DOHH2 (cell line): ENCODE measurements at regions not wholly inside any gene's neighbourhood (a gene's known extent, or its start where the extent isn't known, plus 50 kb on each side); places are given as distances from the start of the nearest gene placed in this dataset.

Experiments used
- H3F3A ChIP-seq: fragments of 200-600 bp; sonication (generic), shearing (Covaris generic); 2 replicates; pipeline ENCODE4 v1.6.0; 2016; ENCODE audit warnings: antibody characterized with exemption, mild to moderate bottlenecking; ENCODE audit not compliant: control insufficient read depth, insufficient read depth
- H3K27ac ChIP-seq: fragments of 200-600 bp; sonication (generic); 2 replicates; pipeline ENCODE4 v1.5.1; 2014; ENCODE audit warnings: low read depth, mild to moderate bottlenecking, low read length, moderate library complexity
- H3K27me3 ChIP-seq: fragments of 200-600 bp; sonication (generic); 2 replicates; pipeline ENCODE4 v1.6.1; 2014; ENCODE audit warnings: mild to moderate bottlenecking, low read length, mixed read lengths; ENCODE audit not compliant: control insufficient read depth
- H3K36me3 ChIP-seq: fragments of 200-600 bp; sonication (generic); 2 replicates; pipeline ENCODE4 v1.6.1; 2014; ENCODE audit warnings: mild to moderate bottlenecking, low read length, moderate library complexity, mixed read lengths; ENCODE audit not compliant: control insufficient read depth
- H3K4me1 ChIP-seq: fragments of 200-600 bp; sonication (generic); 2 replicates; pipeline ENCODE4 v1.6.1; 2014; ENCODE audit warnings: mild to moderate bottlenecking, low read length, mixed read lengths; ENCODE audit not compliant: control insufficient read depth
- H3K4me2 ChIP-seq: fragments of 200-600 bp; sonication (generic); 2 replicates; pipeline ENCODE4 v1.6.0; 2014; ENCODE audit warnings: mild to moderate bottlenecking, low read length, moderate library complexity
- H3K4me3 ChIP-seq: fragments of 200-600 bp; sonication (generic); 2 replicates; pipeline ENCODE4 v1.5.1; 2014; ENCODE audit warnings: mild to moderate bottlenecking, low read length, mixed read lengths
- H3K79me2 ChIP-seq: fragments of 200-600 bp; sonication (generic); 2 replicates; pipeline ENCODE4 v1.6.1; 2014; ENCODE audit warnings: mild to moderate bottlenecking, low read length, mixed read lengths; ENCODE audit not compliant: control insufficient read depth
- H3K9me2 ChIP-seq: fragments of 200-600 bp; sonication (generic); replicated peaks from 2 replicates; pipeline ENCODE4 v1.6.1; 2014; ENCODE audit warnings: mild to moderate bottlenecking, low read length, mixed read lengths; ENCODE audit not compliant: control insufficient read depth
- H3K9me3 ChIP-seq: fragments of 200-600 bp; sonication (generic); 2 replicates; pipeline ENCODE4 v1.6.1; 2014; ENCODE audit warnings: antibody characterized with exemption, low read length, mixed read lengths; ENCODE audit not compliant: control insufficient read depth, insufficient read depth
- H4K20me1 ChIP-seq: fragments of 200-600 bp; sonication (generic); 2 replicates; pipeline ENCODE4 v1.6.0; 2014; ENCODE audit warnings: low read depth, mild to moderate bottlenecking, antibody characterized with exemption, low read length, moderate library complexity; ENCODE audit not compliant: control insufficient read depth, insufficient read depth
- CTCF ChIP-seq: fragments of 200-600 bp; sonication (generic); IDR thresholded peaks from one replicate; pipeline ENCODE4 v1.5.1; 2014; ENCODE audit warnings: antibody characterized with exemption, mild to moderate bottlenecking, low read depth, low read length; ENCODE audit not compliant: poor library complexity, severe bottlenecking
- EZH2phosphoT487 ChIP-seq: fragments of 200-600 bp; sonication (generic); IDR thresholded peaks from 2 replicates; pipeline ENCODE4 v1.6.1; 2017; ENCODE audit warnings: borderline replicate concordance, mild to moderate bottlenecking, antibody characterized with exemption, low read length, moderate library complexity, mixed read lengths

GRCh38 chrX:98114021-98114420, 1230.3 kb downstream of the RPA4 start:
- Histone ChIP-seq H3K9me3 (no peaks in the 10 kb centered on the region), H4K20me1 (no peaks in the 10 kb centered on the region), H3K27me3 (no peaks in the 10 kb centered on the region), H3K27ac (no peak overlapping the region), H3K4me3 (no peak overlapping the region), H3K4me2 (no peak overlapping the region), H3F3A (no peaks in the 10 kb centered on the region), H3K9me2 (no peaks in the 10 kb centered on the region), H3K4me1 (no peaks in the 10 kb centered on the region), H3K36me3 (no peaks in the 10 kb centered on the region), H3K79me2 (no peaks in the 10 kb centered on the region)
- no peak for TF ChIP-seq CTCF
- no peak for TF ChIP-seq EZH2phosphoT487

- Histone ChIP-seq H3K27ac (no peak overlapping the region), H3K4me1 (no peaks in the 10 kb centered on the region), H4K20me1 (no peaks in the 10 kb centered on the region), H3K27me3 (no peaks in the 10 kb centered on the region), H3K36me3 (no peaks in the 10 kb centered on the region), H3K4me2 (no peak overlapping the region), H3F3A (no peaks in the 10 kb centered on the region), H3K9me2 (no peaks in the 10 kb centered on the region), H3K4me3 (no peak overlapping the region), H3K9me3 (no peaks in the 10 kb centered on the region), H3K79me2 (no peaks in the 10 kb centered on the region)
- no peak for TF ChIP-seq CTCF
- TF ChIP-seq EZH2phosphoT487 = no peak
These were observed 1257.8 kb downstream of the RPA4 start for GRCh38 chrX:98141466-98141865.

GRCh38 chrX:98191003-98191402, 1307.3 kb downstream of the RPA4 start:
- Histone ChIP-seq H3K9me3 (no peaks in the 10 kb centered on the region), H3K4me1 (peaks cover 4% of the 10 kb centered on the region; the same call in 1 of the 2 replicates), H3F3A (no peaks in the 10 kb centered on the region), H3K79me2 (no peaks in the 10 kb centered on the region), H4K20me1 (no peaks in the 10 kb centered on the region), H3K4me2 (no peak overlapping the region), H3K27me3 (no peaks in the 10 kb centered on the region), H3K9me2 (no peaks in the 10 kb centered on the region), H3K4me3 (no peak overlapping the region), H3K27ac (no peak overlapping the region), H3K36me3 (no peaks in the 10 kb centered on the region)
- no peak for TF ChIP-seq CTCF

- H3F3A ChIP-seq = no peaks in the 10 kb centered on the region
- H3K79me2 ChIP-seq = no peaks in the 10 kb centered on the region
- TF ChIP-seq EZH2phosphoT487 (no peak), CTCF (no peak)
- no peak overlapping the region for H3K4me2 ChIP-seq
- H3K36me3 ChIP-seq = no peaks in the 10 kb centered on the region
- no peaks in the 10 kb centered on the region for H4K20me1 ChIP-seq
- no peaks in the 10 kb centered on the region for H3K9me3 ChIP-seq
- H3K27me3 ChIP-seq = no peaks in the 10 kb centered on the region
- no peaks in the 10 kb centered on the region for H3K9me2 ChIP-seq
- H3K27ac ChIP-seq = no peak overlapping the region
- peaks cover 4% of the 10 kb centered on the region; the same call in 1 of the 2 replicates for H3K4me1 ChIP-seq
- H3K4me3 ChIP-seq = no peak overlapping the region
These were observed 1310.3 kb downstream of the RPA4 start for GRCh38 chrX:98194036-98194435.
